HCT116 (cell line): ENCODE measurements at regions not wholly inside any gene's neighbourhood (a gene's known extent, or its start where the extent isn't known, plus 50 kb on each side); places are given as distances from the start of the nearest gene placed in this dataset.

Experiments used
- ATAC-seq: fragments of 200-7000 bp; cut with Tn5 transposase; 2 replicates; pipeline ENCODE4 v1.9.1; 2020; ENCODE audit warnings: mild to moderate bottlenecking, moderate library complexity
- BruUV-seq: library from RNA; stranded (reverse); fragments of 400-500 nt; replicated peaks from 2 replicates; lab custom pipeline; 2021; lab: Mats Ljungman, UMichigan
- CTCF ChIA-PET: fragments of 300-600 bp; sonication (Branson Sonifier 250); formaldehyde crosslinking; loops from one replicate; lab custom pipeline; 2021; ENCODE audit warnings: antibody characterized with exemption; lab: Charles Lee
- POLR2A ChIA-PET: fragments of 300-600, 350-600 bp; sonication (Branson Sonifier 250); formaldehyde crosslinking; loops from one replicate; lab custom pipeline; 2021; ENCODE audit warnings: antibody characterized with exemption; lab: Charles Lee
- RAD21 ChIA-PET, 2 experiments: fragments of 300-600 bp; sonication (Branson Sonifier 250); formaldehyde crosslinking; loops; one replicate each; lab custom pipeline; 2023; ENCODE audit warnings: low total read pairs in 2 of 2; ENCODE audit not compliant: uncharacterized antibody in 2 of 2, unreplicated experiment in 2 of 2, low non-redundant PET in 1 of 2; lab: Charles Lee
- DNase-seq: peaks from one replicate; pipeline ENCODE4 v3.0.0-alpha.2; 2010; ENCODE audit warnings: low read depth, low spot score
- H2AFZ ChIP-seq: fragments of 200-600 bp; shearing (Covaris generic), sonication (generic); 2 replicates; pipeline ENCODE4 v1.6.1; 2017; ENCODE audit warnings: low read depth, mixed run types, mixed read lengths, antibody characterized with exemption, low read length; ENCODE audit not compliant: poor library complexity, severe bottlenecking
- H3K27ac ChIP-seq: 2 replicates; pipeline ENCODE4 v1.5.1; 2012; ENCODE audit warnings: low read depth, low read length
- H3K27me3 ChIP-seq: fragments of 200-600 bp; sonication (generic); 2 replicates; pipeline ENCODE4 v1.6.1; 2016; ENCODE audit warnings: mixed run types, low read length, mixed read lengths; ENCODE audit not compliant: insufficient read depth
- H3K36me3 ChIP-seq, 2 experiments: fragments of 200-500 bp in 1 of 2; fragments of 200-600 bp in 1 of 2; sonication (Bioruptor generic) in 1 of 2; sonication (generic) in 1 of 2; 2 replicates each; pipeline versions ENCODE4 v1.5.1 to v1.6.1; 2014 to 2016; ENCODE audit warnings: low read length in 2 of 2, inconsistent platforms in 1 of 2, mixed read lengths in 1 of 2, mixed run types in 1 of 2; ENCODE audit not compliant: insufficient read depth in 2 of 2, control insufficient read depth in 1 of 2
- H3K4me1 ChIP-seq, 2 experiments: fragments of 200-600 bp in 1 of 2; sonication (generic) in 1 of 2; 2 replicates each; pipeline versions ENCODE4 v1.5.1 to v1.6.1; 2012 to 2017; ENCODE audit warnings: low read length in 2 of 2, inconsistent platforms in 1 of 2, mild to moderate bottlenecking in 1 of 2, mixed read lengths in 1 of 2, mixed run types in 1 of 2, moderate library complexity in 1 of 2; ENCODE audit not compliant: insufficient read depth in 2 of 2, control insufficient read depth in 1 of 2
- H3K4me2 ChIP-seq: fragments of 200-600 bp; sonication (generic); 2 replicates; pipeline ENCODE4 v1.6.1; 2017; ENCODE audit warnings: mixed run types, low read length, mixed read lengths
- H3K4me3 ChIP-seq, 2 experiments: fragments of 200-600 bp in 1 of 2; sonication (generic) in 1 of 2; replicated peaks in 1 of 2; 2 replicates each; pipeline ENCODE4 v1.5.1; 2011 to 2016; ENCODE audit warnings: low read length in 2 of 2, control low read depth in 1 of 2, low read depth in 1 of 2, mild to moderate bottlenecking in 1 of 2, mixed read lengths in 1 of 2, mixed run types in 1 of 2
- H3K79me2 ChIP-seq: fragments of 200-600 bp; sonication (generic); 2 replicates; pipeline ENCODE4 v1.6.1; 2017; ENCODE audit warnings: mild to moderate bottlenecking, mixed run types, low read length, moderate library complexity, mixed read lengths; ENCODE audit not compliant: insufficient read depth
- H3K9ac ChIP-seq: fragments of 200-600 bp; sonication (generic); 2 replicates; pipeline ENCODE4 v1.6.1; 2016; ENCODE audit warnings: low read length, mixed read lengths
- H3K9me2 ChIP-seq: fragments of 200-600 bp; sonication (generic), shearing (Covaris generic); 2 replicates; pipeline ENCODE4 v1.6.1; 2017; ENCODE audit warnings: mixed run types, mild to moderate bottlenecking, moderate library complexity; ENCODE audit not compliant: insufficient read depth
- H3K9me3 ChIP-seq, 2 experiments: fragments of 200-500 bp in 1 of 2; fragments of 200-600 bp in 1 of 2; sonication (Bioruptor generic) in 1 of 2; sonication (generic) in 1 of 2; 2 replicates each; pipeline ENCODE4 v1.6.1; 2014 to 2017; ENCODE audit warnings: low read length in 2 of 2, mixed read lengths in 2 of 2, inconsistent platforms in 1 of 2, low read depth in 1 of 2, mild to moderate bottlenecking in 1 of 2, mixed run types in 1 of 2, moderate library complexity in 1 of 2; ENCODE audit not compliant: control insufficient read depth in 1 of 2, insufficient read depth in 1 of 2
- H4K20me1 ChIP-seq: fragments of 200-600 bp; sonication (generic), shearing (Covaris generic); 2 replicates; pipeline ENCODE4 v1.6.1; 2017; ENCODE audit warnings: mixed run types, mild to moderate bottlenecking, moderate library complexity; ENCODE audit not compliant: insufficient read depth
- REST ChIP-seq: IDR thresholded peaks from 2 replicates; pipeline ENCODE4 v1.6.1; 2012; ENCODE audit warnings: low read depth
- TCF7L2 ChIP-seq: IDR thresholded peaks from 2 replicates; pipeline ENCODE4 v1.7.0; 2011; ENCODE audit warnings: borderline replicate concordance, inconsistent platforms; ENCODE audit not compliant: insufficient read depth, insufficient read length; ENCODE audit errors: extremely low read depth
- ZNF274 ChIP-seq: fragments of 200-500 bp; sonication (Bioruptor generic); IDR thresholded peaks from 2 replicates; pipeline ENCODE4 v1.6.1; 2014; ENCODE audit warnings: mild to moderate bottlenecking, low read depth, low read length, inconsistent platforms
- intact Hi-C: fragments of 100-400 bp; cut with micrococcal nuclease; formaldehyde crosslinking; loops from 2 replicates; pipeline ENCODE4 v1.10.0; 2022

- TF ChIP-seq REST = no peak
These were observed 1111.2 kb downstream of the TUSC7 start (continued) for GRCh38 chr3:117820658-117821299.

DNA sequence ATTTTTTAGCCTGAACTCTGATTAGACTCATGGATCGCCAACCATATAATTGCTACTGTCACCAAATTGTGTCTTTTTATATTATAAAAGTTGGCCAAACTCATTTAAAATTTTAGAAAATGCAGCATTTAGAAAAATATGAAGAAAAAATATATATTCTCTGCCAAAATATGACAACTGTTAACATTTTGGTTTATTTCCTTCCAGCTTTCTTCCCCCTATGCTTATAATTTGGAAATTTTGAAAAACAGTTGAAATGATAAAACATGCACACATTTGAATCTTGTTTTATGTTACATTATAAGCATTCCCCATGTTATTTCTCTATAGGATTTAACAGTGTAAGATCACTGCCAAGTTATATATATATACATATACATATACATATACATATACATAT, 1112.8 kb downstream of the TUSC7 start:
- no peaks in the 10 kb centered on the region for H3K4me1 ChIP-seq
- ChIA-PET RAD21 (no interaction called here), POLR2A (no interaction called here), CTCF (no interaction called here)
- intact Hi-C loops = no loop called here
- no peak overlapping the region for H3K27ac ChIP-seq
- H3K9me3 ChIP-seq = no peaks in the 10 kb centered on the region
- H2AFZ ChIP-seq = no peak overlapping the region
- ATAC-seq (no peak), DNase-seq (no peak)
- no peak overlapping the region for H3K4me3 ChIP-seq
- H3K9ac ChIP-seq = no peak overlapping the region
- H3K27me3 ChIP-seq = peaks cover 11% of the 10 kb centered on the region
- TF ChIP-seq TCF7L2 = no peak
- TF ChIP-seq ZNF274 = no peak
- no TSS peak for BruUV-seq
- H3K36me3 ChIP-seq = no peaks in the 10 kb centered on the region
- no peaks in the 10 kb centered on the region for H4K20me1 ChIP-seq
- H3K4me2 ChIP-seq = no peak overlapping the region
- H3K79me2 ChIP-seq = no peaks in the 10 kb centered on the region
- H3K9me2 ChIP-seq = no peaks in the 10 kb centered on the region
